GM23248 (cell line): ENCODE measurements at regions not wholly inside any gene's neighbourhood (a gene's known extent, or its start where the extent isn't known, plus 50 kb on each side); places are given as distances from the start of the nearest gene placed in this dataset.

Experiments
- EZH2 ChIP-seq: fragments of 200-600 bp; sonication (generic); IDR thresholded peaks from 2 replicates; pipeline ENCODE4 v1.6.1; 2018; ENCODE audit warnings: antibody characterized with exemption, mild to moderate bottlenecking; ENCODE audit not compliant: insufficient read depth, poor library complexity, severe bottlenecking
- EZH2phosphoT487 ChIP-seq: fragments of 200-600 bp; sonication (generic); IDR thresholded peaks from 2 replicates; pipeline ENCODE4 v1.6.1; 2018; ENCODE audit warnings: antibody characterized with exemption, moderate library complexity, mild to moderate bottlenecking, low read depth; ENCODE audit not compliant: insufficient read depth

- TF ChIP-seq EZH2phosphoT487 (no peak), EZH2 (no peak)
Observed at GRCh38 chr14:58796242-58797009, 158.7 kb downstream of the DACT1 start.
